Epithelial cell of proximal tubule (primary cell): ENCODE measurements at regions not wholly inside any gene's neighbourhood (a gene's known extent, or its start where the extent isn't known, plus 50 kb on each side); places are given as distances from the start of the nearest gene placed in this dataset.

Experiments used
- DNase-seq: peaks from one replicate; pipeline ENCODE4 v3.0.0-alpha.2; 2011; ENCODE audit warnings: low read depth
- H3K4me3 ChIP-seq: 2 replicates; pipeline ENCODE4 v1.5.1; 2011; ENCODE audit warnings: low read depth, mild to moderate bottlenecking, low read length
- TF ChIP-seq, protein P1 (sequence below): conservative IDR thresholded peaks from 2 replicates; pipeline ENCODE4 v1.5.1; 2012; ENCODE audit warnings: low read depth, mild to moderate bottlenecking, low read length

GRCh38 chr2:136645236-136645828 lies 120.0 kb upstream of the THSD7B start:
- no peak for DNase-seq
- TF ChIP-seq, protein P1, sequence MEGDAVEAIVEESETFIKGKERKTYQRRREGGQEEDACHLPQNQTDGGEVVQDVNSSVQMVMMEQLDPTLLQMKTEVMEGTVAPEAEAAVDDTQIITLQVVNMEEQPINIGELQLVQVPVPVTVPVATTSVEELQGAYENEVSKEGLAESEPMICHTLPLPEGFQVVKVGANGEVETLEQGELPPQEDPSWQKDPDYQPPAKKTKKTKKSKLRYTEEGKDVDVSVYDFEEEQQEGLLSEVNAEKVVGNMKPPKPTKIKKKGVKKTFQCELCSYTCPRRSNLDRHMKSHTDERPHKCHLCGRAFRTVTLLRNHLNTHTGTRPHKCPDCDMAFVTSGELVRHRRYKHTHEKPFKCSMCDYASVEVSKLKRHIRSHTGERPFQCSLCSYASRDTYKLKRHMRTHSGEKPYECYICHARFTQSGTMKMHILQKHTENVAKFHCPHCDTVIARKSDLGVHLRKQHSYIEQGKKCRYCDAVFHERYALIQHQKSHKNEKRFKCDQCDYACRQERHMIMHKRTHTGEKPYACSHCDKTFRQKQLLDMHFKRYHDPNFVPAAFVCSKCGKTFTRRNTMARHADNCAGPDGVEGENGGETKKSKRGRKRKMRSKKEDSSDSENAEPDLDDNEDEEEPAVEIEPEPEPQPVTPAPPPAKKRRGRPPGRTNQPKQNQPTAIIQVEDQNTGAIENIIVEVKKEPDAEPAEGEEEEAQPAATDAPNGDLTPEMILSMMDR = no peak

DNA sequence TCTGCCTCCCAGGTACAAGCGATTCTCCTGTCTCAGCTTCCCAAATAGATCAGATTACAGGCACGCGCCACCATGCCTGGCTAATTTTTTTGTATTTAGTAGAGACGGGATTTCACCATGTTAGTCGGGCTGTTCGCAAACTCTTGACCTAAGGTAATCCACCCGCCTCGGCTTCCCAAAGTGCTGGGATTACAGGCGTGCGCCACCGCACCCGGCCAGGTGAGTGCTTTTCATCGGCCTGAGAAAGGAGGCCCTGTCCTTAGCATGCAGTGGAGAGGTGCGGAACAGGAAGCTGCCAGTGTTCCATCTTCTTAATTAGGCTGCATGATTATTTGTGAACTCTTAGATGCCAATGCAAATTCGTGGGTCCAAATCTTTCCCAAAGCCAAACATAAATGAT lies 125.7 kb upstream of the THSD7B start:
- TF ChIP-seq, protein P1 = no peak

More at GRCh38 chr2:136645236-136645828, 120.0 kb upstream of the THSD7B start:
- H3K4me3 ChIP-seq = no peak overlapping the region

GRCh38 chr2:136638193-136638592 lies 127.2 kb upstream of the THSD7B start:
- no peak for DNase-seq
- no peak overlapping the region for H3K4me3 ChIP-seq
- TF ChIP-seq, protein P1 = no peak

More for the DNA sequence above, 125.7 kb upstream of the THSD7B start:
- no peak overlapping the region for H3K4me3 ChIP-seq
- DNase-seq = no peak

DNA sequence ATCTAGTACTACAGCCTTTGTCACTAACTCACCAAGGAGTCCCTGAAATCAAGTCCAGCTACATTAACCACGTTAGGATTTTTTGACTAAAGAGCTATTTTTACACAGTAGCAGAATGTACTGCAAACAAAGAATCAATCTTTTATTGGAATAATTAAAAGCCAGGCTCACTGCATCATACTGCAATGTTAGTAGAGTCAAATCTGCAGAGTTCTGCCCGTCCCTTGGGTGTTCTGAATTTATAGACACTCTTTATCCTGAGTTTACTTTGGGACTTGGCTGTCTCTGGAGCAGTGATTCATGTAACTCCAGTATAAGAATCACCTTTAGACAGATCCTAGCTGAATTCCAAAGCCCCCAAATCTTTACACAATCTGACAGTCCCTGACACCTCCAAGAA lies 127.9 kb upstream of the THSD7B start:
- DNase-seq = no peak
- TF ChIP-seq, protein P1 = no peak
- H3K4me3 ChIP-seq = no peak overlapping the region

- no peak for DNase-seq
- no peak overlapping the region for H3K4me3 ChIP-seq
- TF ChIP-seq, protein P1 = no peak
Measured at GRCh38 chr2:136628490-136628889, 136.9 kb upstream of the THSD7B start.

DNA sequence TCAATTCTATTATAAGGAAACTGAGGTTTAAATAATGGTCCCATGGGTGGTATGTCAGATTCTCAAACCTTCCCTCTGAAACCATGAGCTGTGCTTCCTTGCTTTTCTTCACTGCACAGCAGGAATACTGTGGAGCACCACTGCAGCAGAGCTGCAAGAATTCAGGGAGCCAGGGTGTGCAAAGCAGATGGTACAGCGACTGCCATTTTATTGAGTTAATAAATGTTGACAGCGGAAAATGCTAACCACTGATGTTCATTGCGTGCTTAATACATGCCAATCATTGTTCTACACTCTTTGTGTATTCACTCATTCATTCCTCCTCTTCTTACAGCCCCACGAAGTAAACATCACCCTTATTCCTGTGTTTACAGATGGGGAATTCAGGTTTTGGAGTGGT lies 152.2 kb upstream of the THSD7B start:
- TF ChIP-seq, protein P1 = no peak
- DNase-seq = no peak

GRCh38 chr2:136612079-136612478 lies 153.3 kb upstream of the THSD7B start:
- no peak for DNase-seq
- no peak overlapping the region for H3K4me3 ChIP-seq
- TF ChIP-seq, protein P1 = no peak

More for the DNA sequence above, 152.2 kb upstream of the THSD7B start:
- H3K4me3 ChIP-seq = no peak overlapping the region
